ENCODE measurements at regions not wholly inside any gene's neighbourhood (a gene's known extent, or its start where the extent isn't known, plus 50 kb on each side); places are given as distances from the start of the nearest gene placed in this dataset.

DNA sequence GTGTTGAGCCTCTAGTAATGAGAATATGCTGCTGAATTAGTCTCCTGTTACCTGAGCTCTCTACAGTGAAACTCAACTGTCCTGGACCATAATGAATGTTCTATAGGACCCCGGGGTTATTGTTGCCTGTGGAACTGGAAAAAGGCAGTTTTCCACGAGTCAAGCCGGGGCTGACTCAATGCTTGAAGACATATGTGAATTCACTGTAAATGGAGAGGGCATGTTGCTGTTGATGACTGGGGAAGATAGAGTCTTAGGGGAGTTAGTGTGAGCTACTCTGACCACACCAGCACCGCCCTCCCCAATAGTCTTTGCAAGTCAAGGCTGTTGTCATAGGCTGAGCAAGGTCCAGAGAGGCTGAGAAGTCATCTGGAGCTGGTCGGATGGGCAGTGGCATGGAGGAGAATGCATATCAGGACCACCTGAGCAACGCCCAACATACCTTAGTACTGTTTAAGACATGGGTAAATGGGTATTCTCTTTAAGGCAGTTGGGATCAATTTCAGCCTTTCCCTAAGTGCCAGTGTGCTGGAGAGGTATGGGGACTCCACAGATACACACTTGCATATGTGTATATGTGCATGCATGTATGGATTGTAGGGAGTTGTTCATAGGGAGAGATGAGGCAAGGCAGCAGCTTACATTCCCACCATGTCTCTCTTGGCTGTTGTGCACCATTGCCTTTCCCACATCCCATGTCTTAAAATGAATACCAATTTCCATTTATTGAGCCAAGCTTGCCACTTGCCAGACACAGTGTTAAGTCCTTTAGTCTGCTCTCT is 230.1 kb upstream of the NAV2 start:
- DNase-seq (ENCODE audit: low read depth in 3 of 3, low spot score in 2 of 3): no peak

DNA sequence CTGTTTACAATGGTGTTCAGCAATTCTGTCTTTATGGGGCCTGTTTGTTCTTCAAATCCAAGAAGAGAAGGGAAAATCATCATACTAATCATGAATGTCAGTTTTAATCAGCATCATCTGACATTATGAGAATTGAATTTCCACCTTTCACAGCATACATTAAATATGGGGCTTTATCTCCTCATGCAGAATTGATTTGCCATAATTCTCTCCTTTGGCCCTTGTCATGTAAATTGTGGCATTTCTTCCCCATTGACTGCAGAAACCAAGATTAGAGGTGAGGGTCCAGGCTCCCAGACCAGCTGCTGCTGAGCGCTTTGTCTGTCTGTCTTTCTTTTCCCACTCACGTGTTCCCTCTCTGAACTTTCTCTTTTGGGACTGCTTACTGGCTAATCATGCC is 232.1 kb upstream of the NAV2 start:
- no peak for DNase-seq (ENCODE audit: low read depth in 3 of 3, low spot score in 2 of 3)

DNA sequence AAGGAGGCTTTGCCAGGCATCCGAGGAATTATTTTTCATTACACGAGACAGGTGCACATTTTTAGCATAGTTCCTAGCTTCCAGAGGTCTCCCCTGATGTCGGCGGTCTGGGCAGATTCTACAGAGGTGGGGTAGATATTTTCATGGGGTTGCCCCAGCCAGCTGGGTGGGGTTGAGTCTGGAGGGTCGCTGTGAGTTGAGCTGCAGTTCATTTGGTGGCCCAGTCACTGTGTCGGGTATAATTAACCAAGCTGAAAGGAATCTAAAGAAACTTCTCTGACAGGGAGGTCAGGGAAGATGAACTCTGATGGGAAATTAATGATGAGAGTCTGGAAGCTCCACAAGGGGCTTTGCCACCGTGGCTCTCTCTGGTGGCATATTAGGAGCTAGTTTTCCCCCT is 233.7 kb upstream of the NAV2 start:
- no peak for DNase-seq (ENCODE audit: low read depth in 3 of 3, low spot score in 2 of 3)

DNA sequence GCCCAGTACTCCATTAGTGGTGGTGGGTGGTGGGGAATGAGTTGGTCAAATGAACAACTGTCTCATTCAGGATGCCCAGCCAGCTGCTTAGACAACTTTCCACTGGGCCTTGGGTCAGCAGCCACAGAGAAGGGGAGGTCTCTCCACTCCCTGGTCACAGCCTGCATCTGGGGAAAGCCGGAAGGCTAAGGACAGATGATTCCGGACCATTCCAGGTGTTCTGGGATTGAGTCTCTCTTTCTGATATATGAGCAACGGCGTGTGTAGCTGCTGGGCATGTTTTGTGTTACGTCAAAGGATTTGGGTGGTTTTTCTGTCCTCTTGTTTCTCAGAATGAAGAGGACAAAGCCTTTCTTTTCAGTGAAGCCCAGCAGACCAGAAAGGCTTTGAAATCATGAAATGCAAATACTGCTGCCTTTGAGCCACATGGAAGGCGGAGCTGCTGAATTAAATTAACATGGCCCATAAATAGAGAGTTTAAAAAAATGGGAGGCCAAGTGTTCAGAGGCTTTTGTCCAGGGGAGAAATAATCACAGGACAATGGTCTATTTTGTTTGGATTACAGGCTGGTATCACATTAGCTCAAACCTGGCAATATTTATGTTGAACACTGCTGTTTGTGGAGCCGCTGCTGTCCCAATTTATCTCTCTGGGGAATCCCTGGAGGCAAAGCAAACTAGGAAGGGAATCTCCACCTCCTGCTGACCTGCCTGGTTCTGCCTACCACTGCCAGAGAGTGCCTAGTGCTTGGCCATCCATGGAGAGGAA is 234.4 kb upstream of the E2F8 start:
- no peak for DNase-seq (ENCODE audit: low read depth in 3 of 3, low spot score in 2 of 3)

DNA sequence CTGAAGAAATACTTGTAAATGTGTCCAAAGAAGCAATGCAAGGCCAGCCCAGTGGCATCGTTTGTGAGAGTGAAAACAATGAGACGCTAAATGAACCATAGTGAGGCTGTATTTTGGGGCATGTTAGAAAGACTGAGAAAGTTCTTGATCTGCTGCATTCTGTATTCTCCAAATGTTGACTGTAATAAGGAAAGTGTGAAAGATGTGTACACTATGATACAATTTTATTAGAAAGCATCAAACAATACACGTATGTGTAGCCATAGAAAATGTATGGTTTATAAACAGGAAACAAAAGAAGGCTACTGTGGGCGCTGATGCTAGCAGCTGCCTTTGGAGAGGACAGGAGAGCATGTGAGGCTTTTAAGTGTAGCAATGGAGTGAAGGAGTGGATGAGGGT is 233.5 kb upstream of the E2F8 start:
- DNase-seq (ENCODE audit: low read depth in 3 of 3, low spot score in 2 of 3): no peak

DNA sequence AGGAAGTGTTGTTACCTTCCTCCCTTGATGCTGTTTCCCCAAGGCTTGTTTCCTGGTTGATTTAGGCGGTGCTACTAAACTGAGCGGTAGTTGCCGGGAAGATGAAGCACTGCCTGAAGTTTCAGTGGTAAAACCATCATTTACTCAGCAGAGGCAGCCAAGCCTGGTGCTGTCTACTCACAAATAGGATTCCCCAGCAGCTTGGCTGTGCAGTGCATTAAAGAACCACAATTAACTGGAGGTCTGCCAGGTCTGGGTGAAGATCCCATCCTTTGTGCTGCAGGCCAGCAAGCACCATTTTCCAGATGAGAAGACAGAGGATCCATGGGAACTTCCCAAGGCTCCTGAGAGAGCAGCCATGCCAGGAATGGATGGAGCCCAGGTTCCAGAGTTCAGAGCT is 231.9 kb upstream of the E2F8 start:
- DNase-seq (ENCODE audit: low read depth in 3 of 3, low spot score in 2 of 3): no peak

DNA sequence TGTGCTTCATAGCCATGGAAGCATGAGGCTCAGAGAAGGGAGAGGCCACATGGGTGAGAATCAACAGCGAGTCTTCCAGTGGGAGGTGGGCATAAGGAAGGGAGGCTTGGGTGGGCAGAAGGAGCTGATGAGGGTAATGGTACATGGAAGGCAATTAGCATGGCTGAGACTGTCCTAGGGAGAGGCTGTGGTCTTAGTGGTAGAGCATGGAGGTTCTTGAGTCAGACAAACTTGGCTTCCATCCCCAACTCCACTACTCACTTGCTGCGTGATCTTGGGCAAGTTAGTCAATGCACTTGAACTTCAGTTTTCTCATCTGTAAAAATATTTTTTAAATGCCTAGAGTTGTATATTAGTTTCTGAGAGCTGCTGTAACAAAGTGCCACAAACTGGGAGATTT is 227.2 kb upstream of the E2F8 start:
- DNase-seq (ENCODE audit: low read depth in 3 of 3, low spot score in 2 of 3): no peak

DNA sequence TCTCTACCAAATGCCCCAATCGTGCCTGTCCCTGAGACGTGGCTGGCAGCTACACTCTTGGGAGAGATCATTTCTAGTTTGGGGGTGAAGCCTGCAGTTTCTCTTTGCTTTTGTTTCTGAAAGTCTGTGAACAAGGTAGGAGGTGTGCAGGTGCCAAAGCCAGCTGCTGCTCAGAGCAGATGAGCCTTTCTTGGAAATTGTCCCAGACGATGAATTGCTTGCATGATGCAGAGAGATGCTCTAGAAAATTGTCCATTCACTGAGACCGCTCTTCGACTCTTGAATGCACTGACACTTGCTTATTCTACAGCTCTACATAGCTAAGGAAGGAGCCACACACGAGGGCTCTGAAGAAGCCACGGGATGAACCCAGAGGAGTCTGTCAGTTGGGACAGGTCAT is 225.6 kb upstream of the E2F8 start:
- no peak for DNase-seq (ENCODE audit: low read depth in 3 of 3, low spot score in 2 of 3)

DNA sequence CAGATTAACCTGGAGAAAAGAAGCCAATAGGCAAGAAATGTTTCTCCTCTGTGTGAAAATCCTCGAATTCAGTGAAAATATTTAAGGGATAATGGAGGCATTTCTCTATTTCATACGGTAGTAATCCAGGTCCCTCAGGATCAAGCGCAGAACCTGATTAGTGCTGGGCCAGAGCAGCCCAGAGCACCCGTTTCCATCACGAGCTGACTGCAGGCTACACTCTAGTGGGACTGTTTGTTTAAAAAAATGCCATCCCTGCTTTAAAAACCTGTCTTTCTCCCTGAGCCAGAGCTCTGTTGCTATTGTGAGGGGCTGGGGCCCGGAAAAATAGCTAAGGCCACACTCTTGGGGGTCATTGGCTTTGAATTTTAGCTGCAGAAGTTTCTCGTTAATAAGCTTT is 223.2 kb upstream of the E2F8 start:
- no peak for DNase-seq (ENCODE audit: low read depth in 3 of 3, low spot score in 2 of 3)

DNA sequence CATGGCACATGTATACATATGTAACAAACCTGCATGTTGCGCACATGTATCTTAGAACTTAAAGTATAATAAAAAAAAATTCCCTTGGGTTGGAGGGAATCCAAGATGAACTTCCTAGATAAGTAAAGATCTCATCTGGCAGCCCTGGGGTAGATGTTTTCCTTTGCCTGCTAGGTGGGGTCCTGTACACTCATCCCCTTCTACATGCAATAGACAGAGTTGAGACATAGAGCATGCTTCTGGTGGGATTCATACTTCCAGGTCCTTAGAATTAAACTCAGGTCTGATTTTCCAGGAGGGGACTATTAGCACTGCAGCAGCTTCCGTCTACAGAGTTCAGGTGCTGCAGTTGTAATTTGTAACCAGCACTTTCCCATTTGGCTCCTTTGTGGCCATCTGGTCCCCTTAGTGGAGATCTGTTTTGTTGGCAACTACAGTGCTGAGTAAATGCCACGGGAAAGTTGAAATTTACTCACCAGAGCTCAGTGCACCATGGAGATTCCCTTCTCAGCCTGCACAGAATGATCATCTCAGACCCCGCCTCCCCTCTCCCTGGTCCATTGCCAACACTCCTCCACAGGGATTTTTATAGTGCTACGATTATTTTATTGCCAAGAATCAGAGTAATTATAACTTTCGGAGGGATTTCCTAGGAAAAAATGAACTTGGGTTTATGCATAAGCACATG is 220.1 kb upstream of the E2F8 start:
- no peak for DNase-seq (ENCODE audit: low read depth in 3 of 3, low spot score in 2 of 3)

DNA sequence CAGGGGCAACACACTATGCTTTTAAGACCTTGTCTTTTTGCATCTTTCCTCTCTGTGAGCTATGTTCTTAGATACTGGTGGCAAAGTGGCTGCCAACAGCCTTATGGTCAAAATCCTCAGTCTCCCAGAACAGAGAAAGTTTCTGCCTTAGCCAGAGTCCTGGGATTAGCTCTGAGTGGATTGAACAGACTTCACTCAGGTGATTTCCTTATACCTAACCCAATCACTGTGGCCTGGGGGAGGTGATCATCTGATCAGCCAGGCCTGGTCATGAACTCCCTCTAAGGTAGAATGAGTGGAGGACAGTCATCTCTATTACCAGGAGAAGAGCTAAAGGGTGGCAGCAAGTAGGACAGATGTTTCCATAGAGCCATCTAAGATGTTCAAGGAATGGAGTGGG is 218.5 kb upstream of the E2F8 start:
- no peak for DNase-seq (ENCODE audit: low read depth in 3 of 3, low spot score in 2 of 3)

DNA sequence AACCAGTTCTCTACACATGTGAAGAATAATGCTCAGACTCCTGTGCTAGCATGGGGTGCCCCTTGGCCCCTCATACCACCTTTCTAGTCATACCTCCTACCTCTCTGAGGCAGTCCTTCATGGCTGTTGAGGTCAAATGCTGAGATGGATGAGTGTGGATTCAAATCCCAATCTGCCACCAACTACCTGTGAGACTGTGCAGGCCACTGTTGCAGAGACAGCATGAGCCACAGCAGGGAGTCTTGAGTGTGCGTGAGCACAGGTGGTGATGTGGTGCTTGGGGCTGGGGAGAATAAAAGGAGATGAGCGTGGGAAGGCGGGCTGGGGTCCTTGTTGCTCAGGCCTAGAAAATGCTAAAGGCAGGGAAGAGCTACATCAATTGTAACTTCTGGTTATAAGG is 218.0 kb upstream of the E2F8 start:
- DNase-seq (ENCODE audit: low read depth in 3 of 3, low spot score in 2 of 3): no peak

DNA sequence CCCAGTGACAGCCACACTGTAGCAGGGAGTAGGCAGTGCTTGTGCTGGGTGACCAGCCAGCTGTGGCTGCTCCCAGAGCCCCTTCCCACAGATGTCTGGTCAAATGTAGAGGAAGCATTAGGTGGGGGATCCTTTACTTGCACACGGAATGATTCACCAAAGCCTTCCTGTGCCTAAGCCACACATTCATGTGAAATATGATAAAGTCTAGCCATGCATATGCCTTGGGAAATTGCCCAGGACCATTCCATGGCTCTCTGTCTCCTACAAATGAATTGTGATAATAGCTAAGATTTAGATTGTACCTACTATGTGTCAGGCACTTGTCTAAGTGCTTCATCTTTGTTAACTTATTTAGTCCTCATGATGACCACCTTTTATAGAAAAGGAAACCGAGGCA is 217.5 kb upstream of the E2F8 start:
- DNase-seq (ENCODE audit: low read depth in 3 of 3, low spot score in 2 of 3): no peak

DNA sequence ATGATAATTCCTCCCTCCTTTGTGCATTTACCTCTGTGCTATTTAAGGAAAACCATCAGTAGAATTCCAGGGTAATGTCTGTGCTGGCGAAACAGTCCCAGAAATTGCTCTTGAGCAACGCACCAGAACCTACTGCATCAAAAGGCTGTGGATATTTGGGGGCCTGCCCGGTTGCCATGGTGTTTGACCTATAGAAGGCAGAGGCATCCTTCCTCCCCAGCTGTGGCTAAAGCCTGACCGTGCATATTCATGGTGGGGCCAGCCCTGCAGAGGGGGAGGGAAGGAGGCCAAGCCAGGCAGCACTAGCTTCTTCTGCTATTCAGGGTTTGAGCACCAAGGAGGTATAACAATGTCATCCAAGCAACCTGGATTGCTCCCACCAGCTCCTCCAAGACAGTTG is 215.0 kb upstream of the E2F8 start:
- DNase-seq (ENCODE audit: low read depth in 3 of 3, low spot score in 2 of 3): no peak

DNA sequence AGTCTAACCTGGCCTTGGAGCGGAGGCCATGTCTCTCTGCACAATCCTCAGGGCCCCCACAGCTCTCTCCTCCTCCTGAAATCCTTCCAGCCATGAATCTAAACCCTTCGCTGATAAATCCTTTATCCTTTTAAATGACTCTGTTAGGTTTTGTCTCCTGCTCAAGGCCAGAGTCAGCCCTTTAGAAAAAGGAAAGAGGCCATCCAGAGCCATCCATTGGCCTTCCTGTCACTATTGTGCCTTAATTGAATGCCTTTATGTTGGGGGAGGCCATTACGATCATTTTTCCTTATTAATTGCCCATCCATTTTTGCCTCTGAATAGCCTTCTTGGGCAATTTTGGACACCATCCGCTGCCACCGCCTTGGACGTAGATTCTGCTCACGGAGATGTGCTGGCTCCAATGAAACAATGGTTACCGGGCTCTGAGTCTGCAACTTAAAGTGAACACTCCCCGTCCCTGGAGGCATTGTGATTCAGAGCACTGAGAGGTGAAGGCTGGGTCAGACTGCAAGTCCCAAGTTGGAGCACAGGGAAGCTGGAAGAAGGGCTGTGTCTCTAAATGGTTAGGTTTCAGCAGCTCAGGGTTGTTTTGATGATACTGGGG is 213.0 kb upstream of the E2F8 start:
- DNase-seq (ENCODE audit: low read depth in 3 of 3, low spot score in 2 of 3): no peak

DNA sequence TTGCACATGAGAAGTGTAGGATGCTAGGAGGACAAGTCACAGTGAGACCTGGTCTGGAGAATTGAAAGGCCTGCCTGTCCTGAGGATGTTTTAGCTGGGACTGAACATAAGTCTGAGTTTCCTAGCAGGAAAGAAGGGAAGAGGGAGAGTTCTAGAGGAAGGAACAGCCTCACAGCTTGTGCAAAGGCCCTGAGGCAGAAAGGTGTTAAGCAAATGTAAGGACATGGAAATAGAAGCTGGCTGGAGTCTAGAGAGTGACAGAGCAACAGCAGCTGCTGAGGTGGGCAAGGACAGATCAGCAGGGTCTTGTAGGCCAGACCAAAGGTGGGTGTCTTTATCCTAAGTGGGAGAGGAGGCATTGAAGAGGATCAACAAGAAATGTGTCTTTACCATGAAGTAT is 210.9 kb upstream of the E2F8 start:
- DNase-seq (ENCODE audit: low read depth in 3 of 3, low spot score in 2 of 3): no peak

DNA sequence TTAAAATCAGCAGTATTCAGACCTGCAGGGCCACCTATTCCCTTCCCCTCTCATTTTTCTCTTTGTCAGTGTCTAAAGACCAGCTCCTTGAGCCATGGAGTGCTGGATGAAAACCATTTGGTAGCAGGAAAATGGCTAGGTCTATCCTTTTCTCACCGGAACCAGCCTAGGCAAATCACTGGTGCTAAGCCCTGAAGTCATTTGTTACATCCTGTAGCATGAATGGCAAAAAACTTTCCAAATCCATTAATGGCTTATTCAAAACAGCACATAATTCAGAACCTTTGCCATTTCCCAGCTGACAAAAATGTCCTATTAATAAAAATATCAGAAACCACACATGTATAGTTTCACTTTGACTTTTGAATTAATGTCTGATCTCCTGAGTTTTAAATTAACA is 209.5 kb upstream of the E2F8 start:
- no peak for DNase-seq (ENCODE audit: low read depth in 3 of 3, low spot score in 2 of 3)

DNA sequence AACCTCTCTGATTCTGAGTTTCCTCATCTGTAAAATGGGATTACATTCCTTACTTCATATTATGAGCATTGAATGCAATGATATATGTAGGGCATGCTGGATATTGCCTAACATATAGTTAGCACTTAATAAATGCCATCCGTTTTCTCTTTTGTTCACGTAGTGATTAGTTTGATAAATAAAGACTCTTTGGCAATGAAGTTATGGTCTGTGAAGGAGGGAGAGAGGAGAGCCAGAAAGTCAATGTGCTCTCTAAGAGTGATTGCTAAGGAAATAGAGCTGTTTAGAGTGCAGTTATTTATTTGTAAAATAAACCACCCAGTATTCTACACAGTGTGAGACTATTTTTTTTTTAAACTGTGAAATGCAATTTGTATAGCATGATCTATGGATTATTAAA is 207.9 kb upstream of the E2F8 start:
- DNase-seq (ENCODE audit: low read depth in 3 of 3, low spot score in 2 of 3): no peak

DNA sequence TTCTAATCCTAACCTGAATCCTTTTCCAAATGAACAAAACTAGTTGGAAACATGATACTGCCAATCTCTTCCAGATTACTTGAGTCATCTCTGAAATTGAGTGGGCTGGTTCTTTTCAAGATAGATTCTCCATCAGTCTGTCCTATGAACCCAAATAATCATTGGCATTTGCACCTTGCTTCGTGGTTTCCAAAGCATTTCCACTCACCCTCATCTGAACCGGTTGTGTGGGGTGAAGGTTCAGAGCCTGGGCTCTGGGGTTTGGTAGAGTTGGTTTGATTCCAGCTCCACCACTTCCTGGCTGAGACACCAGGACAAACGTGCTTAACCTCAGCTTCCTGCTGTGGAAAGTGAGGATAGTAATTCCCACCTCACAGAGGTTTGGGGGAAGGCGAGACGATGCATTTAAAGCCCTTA is 206.4 kb upstream of the E2F8 start:
- no peak for DNase-seq (ENCODE audit: low read depth in 3 of 3, low spot score in 2 of 3)

DNA sequence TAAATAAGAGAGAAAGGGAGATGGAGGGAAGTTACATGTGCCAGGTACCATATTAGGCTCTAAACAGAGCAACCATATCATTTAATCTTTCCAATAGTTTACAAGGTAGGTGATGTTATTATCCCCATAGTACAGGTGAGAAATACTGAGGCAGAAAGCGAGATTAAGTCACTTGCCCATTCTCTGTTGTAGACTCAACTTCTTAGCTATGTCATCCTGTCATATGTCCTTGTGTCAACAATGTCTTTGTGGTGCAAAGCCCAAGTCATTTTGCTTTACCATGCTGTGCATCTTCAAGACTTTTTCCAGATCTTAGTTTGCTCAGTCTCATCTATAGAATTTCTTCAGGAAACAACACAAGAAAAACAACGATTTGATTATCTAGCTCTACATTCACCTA is 205.0 kb upstream of the E2F8 start:
- DNase-seq (ENCODE audit: low read depth in 3 of 3, low spot score in 2 of 3): no peak

DNA sequence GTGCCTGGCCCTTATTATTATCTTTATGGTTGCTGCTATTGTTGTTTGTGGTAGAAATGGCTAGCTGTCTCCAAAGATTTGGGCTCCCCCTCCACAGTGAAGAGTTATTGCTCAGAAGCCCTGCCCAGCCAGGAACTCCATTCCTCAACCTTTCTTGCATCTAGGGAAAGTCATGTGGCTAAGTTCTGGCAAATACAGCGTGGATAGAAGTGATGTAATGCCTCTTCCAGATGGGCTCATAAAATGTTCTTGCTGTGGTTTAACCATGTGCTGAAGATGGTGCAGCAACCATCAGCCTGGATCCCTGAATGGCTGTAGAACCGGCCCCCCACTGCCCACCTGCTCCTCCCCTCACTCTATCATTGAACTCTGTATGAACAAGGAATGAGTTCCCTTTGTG is 203.5 kb upstream of the E2F8 start:
- DNase-seq (ENCODE audit: low read depth in 3 of 3, low spot score in 2 of 3): no peak

DNA sequence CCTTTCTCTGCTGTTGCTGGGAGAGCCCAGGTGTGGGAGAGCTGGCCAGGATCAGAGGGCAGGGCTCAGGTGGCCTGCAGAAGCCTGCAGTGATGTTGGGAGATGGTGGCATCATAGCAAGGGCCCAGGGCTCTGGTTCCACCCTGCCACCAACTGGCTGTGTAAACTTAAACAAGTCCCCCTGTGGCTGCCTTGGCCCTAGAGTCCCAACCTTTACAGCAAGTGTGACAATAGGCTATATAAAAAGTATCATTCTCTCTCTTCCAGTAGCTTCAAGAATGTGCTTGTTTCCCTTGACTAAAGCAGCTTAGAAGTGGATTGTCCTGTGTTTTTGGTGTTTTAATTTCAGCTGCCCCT is 201.8 kb upstream of the E2F8 start:
- DNase-seq (ENCODE audit: low read depth in 3 of 3, low spot score in 2 of 3): no peak
